Hepatocyte (in vitro differentiated cells): ENCODE measurements at regions not wholly inside any gene's neighbourhood (a gene's known extent, or its start where the extent isn't known, plus 50 kb on each side); places are given as distances from the start of the nearest gene placed in this dataset.
"Not testable (repeated sequence)": the region's sequence is repeated elsewhere in the genome, so short reads cannot be mapped to it uniquely, and the experiment has no call there.

Experiments
- DNase-seq: peaks from one replicate; pipeline ENCODE4 v3.0.0-alpha.2; 2016; ENCODE audit warnings: low spot score
- H2AFZ ChIP-seq: fragments of 200-600 bp; sonication (generic); 2 replicates; pipeline ENCODE4 v1.6.0; 2016; ENCODE audit warnings: antibody characterized with exemption, mild to moderate bottlenecking
- H3K27ac ChIP-seq: fragments of 200-600 bp; sonication (generic); 2 replicates; pipeline ENCODE4 v1.5.1; 2016; ENCODE audit warnings: mild to moderate bottlenecking
- H3K27me3 ChIP-seq: fragments of 200-600 bp; sonication (generic); 2 replicates; pipeline ENCODE4 v1.6.1; 2016
- H3K36me3 ChIP-seq: fragments of 200-600 bp; sonication (generic); replicated peaks from 2 replicates; pipeline ENCODE4 v1.5.1; 2016; ENCODE audit warnings: low read depth; ENCODE audit not compliant: insufficient read depth
- H3K4me1 ChIP-seq: fragments of 200-600 bp; sonication (generic); 2 replicates; pipeline ENCODE4 v1.5.1; 2016; ENCODE audit warnings: mild to moderate bottlenecking, moderate library complexity; ENCODE audit not compliant: insufficient read depth
- H3K4me2 ChIP-seq: fragments of 200-600 bp; sonication (generic); 2 replicates; pipeline ENCODE4 v1.6.0; 2016
- H3K4me3 ChIP-seq: fragments of 200-600 bp; sonication (generic); 2 replicates; pipeline ENCODE4 v1.5.1; 2016; ENCODE audit warnings: mild to moderate bottlenecking
- H3K79me2 ChIP-seq: fragments of 200-600 bp; sonication (generic); 2 replicates; pipeline ENCODE4 v1.6.0; 2017; ENCODE audit warnings: mild to moderate bottlenecking
- H3K9me2 ChIP-seq: fragments of 200-600 bp; sonication (generic); replicated peaks from 2 replicates; pipeline ENCODE4 v1.6.0; 2017; ENCODE audit warnings: mild to moderate bottlenecking; ENCODE audit not compliant: insufficient read depth
- H3K9me3 ChIP-seq: fragments of 200-600 bp; sonication (generic); 2 replicates; pipeline ENCODE4 v1.5.1; 2016; ENCODE audit warnings: low read depth, mild to moderate bottlenecking
- H4K20me1 ChIP-seq: fragments of 200-600 bp; sonication (generic); 2 replicates; pipeline ENCODE4 v1.6.0; 2016; ENCODE audit warnings: mild to moderate bottlenecking; ENCODE audit not compliant: insufficient read depth, poor library complexity, severe bottlenecking
- CTCF ChIP-seq: fragments of 200-600 bp; sonication (generic); IDR thresholded peaks from 2 replicates; pipeline ENCODE4 v1.5.1; 2016; ENCODE audit warnings: antibody characterized with exemption, mild to moderate bottlenecking; ENCODE audit not compliant: poor library complexity
- EZH2 ChIP-seq: fragments of 200-600 bp; sonication (generic); IDR thresholded peaks from 2 replicates; pipeline ENCODE4 v1.6.1; 2016; ENCODE audit warnings: antibody characterized with exemption, mild to moderate bottlenecking, borderline replicate concordance
- EZH2phosphoT487 ChIP-seq: fragments of 200-600 bp; sonication (generic); IDR thresholded peaks from one replicate; pipeline ENCODE4 v1.6.1; 2018; ENCODE audit warnings: antibody characterized with exemption, mild to moderate bottlenecking, low read depth, moderate library complexity; ENCODE audit not compliant: unreplicated experiment, severe bottlenecking
- WGBS: methylation state at CpG from one replicate; pipeline ENCODE4 v1.1.6; 2016; ENCODE audit warnings: low lambda C conversion rate; ENCODE audit errors: missing lambda C conversion rate; 5-methylcytosine and 5-hydroxymethylcytosine counted together

GRCh38 chr3:165981318-165981717 lies 144.1 kb upstream of the BCHE start:
- Histone ChIP-seq H3K27me3 (no peaks in the 10 kb centered on the region), H3K4me3 (no peak overlapping the region), H3K4me1 (no peaks in the 10 kb centered on the region), H3K79me2 (no peaks in the 10 kb centered on the region), H3K4me2 (no peak overlapping the region), H3K27ac (no peak overlapping the region), H3K9me3 (no peaks in the 10 kb centered on the region), H4K20me1 (no peaks in the 10 kb centered on the region), H2AFZ (no peak overlapping the region), H3K9me2 (no peaks in the 10 kb centered on the region), H3K36me3 (no peaks in the 10 kb centered on the region)
- TF ChIP-seq EZH2 (no peak), EZH2phosphoT487 (no peak), CTCF (no peak)
- WGBS = 77% methylated on average over 1 of the region's 1 CpG
- DNase-seq = no peak

GRCh38 chr3:165960825-165961224 lies 123.6 kb upstream of the BCHE start:
- H3K4me3 ChIP-seq, H3K79me2 ChIP-seq, H2AFZ ChIP-seq, H3K27ac ChIP-seq, H3K9me2 ChIP-seq, H3K4me2 ChIP-seq, H3K36me3 ChIP-seq, H3K27me3 ChIP-seq, H3K9me3 ChIP-seq, H3K4me1 ChIP-seq, H4K20me1 ChIP-seq, DNase-seq: not testable (repeated sequence)
- WGBS = 68% methylated on average over 3 of the region's 3 CpGs

- H3K27ac ChIP-seq = no peak overlapping the region
- H3K9me2 ChIP-seq = no peaks in the 10 kb centered on the region
- no peaks in the 10 kb centered on the region for H3K9me3 ChIP-seq
- no peaks in the 10 kb centered on the region for H3K79me2 ChIP-seq
- no peak overlapping the region for H3K4me3 ChIP-seq
- H3K36me3 ChIP-seq = no peaks in the 10 kb centered on the region
- H3K4me2 ChIP-seq = no peak overlapping the region
- no peaks in the 10 kb centered on the region for H3K4me1 ChIP-seq
- no peak for TF ChIP-seq EZH2
- no peak for TF ChIP-seq CTCF
- no peak for TF ChIP-seq EZH2phosphoT487
- no peak for DNase-seq
- no peak overlapping the region for H2AFZ ChIP-seq
- no peaks in the 10 kb centered on the region for H4K20me1 ChIP-seq
- H3K27me3 ChIP-seq = no peaks in the 10 kb centered on the region
- 75% methylated on average over 2 of the region's 2 CpGs for WGBS
These were observed 116.9 kb upstream of the BCHE start for GRCh38 chr3:165954171-165954570.

- Histone ChIP-seq H3K27me3 (no peaks in the 10 kb centered on the region), H4K20me1 (no peaks in the 10 kb centered on the region), H3K4me3 (no peak overlapping the region), H3K4me2 (no peak overlapping the region), H3K79me2 (no peaks in the 10 kb centered on the region), H2AFZ (no peak overlapping the region), H3K9me3 (no peaks in the 10 kb centered on the region), H3K36me3 (no peaks in the 10 kb centered on the region), H3K9me2 (no peaks in the 10 kb centered on the region), H3K4me1 (no peaks in the 10 kb centered on the region), H3K27ac (no peak overlapping the region)
- no peak for DNase-seq
- TF ChIP-seq EZH2 = no peak
- no peak for TF ChIP-seq CTCF
- TF ChIP-seq EZH2phosphoT487 = no peak
These were observed 109.1 kb upstream of the BCHE start for GRCh38 chr3:165946360-165946759.
